ENCODE measurements at regions not wholly inside any gene's neighbourhood (a gene's known extent, or its start where the extent isn't known, plus 50 kb on each side); places are given as distances from the start of the nearest gene placed in this dataset.

DNA sequence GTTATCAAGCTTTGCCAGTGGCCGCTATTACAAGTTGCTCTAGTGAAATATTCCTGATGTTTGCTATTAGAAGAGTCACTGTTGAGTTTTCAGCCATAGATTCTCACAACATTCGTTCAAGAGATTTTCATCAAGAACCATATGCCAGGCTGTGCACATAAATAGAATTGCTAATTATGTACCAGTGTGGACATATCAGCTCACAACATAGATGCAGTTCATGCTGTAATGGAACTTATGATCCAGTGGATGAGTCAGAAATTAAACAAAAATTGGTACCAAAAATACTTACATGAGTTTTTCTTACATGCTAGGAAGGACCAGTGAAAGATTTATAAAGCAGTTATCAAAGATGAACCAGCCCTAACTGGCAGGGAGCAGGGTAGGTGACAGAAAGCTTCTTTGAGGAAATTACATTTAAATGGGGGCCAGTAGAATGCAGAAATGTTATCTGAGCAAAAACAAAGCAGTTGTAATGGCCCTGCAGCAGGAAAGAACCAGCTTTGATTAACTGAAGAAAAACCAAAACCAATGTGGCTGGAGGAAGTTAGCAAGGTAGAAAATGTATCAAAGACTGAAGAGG, 404.2 kb downstream of the DNAH5 start:
- TF ChIP-seq, protein P1, sequence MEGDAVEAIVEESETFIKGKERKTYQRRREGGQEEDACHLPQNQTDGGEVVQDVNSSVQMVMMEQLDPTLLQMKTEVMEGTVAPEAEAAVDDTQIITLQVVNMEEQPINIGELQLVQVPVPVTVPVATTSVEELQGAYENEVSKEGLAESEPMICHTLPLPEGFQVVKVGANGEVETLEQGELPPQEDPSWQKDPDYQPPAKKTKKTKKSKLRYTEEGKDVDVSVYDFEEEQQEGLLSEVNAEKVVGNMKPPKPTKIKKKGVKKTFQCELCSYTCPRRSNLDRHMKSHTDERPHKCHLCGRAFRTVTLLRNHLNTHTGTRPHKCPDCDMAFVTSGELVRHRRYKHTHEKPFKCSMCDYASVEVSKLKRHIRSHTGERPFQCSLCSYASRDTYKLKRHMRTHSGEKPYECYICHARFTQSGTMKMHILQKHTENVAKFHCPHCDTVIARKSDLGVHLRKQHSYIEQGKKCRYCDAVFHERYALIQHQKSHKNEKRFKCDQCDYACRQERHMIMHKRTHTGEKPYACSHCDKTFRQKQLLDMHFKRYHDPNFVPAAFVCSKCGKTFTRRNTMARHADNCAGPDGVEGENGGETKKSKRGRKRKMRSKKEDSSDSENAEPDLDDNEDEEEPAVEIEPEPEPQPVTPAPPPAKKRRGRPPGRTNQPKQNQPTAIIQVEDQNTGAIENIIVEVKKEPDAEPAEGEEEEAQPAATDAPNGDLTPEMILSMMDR (IDR thresholded peaks at IDR 0.05; ENCODE audit: low read depth, low read length, missing control alignments) = no peak
- no peak for DNase-seq (ENCODE audit: extremely low read depth, low read depth)
- H3K4me3 ChIP-seq (replicated peaks; ENCODE audit: low read depth, low read length) = no peak overlapping the region

DNA sequence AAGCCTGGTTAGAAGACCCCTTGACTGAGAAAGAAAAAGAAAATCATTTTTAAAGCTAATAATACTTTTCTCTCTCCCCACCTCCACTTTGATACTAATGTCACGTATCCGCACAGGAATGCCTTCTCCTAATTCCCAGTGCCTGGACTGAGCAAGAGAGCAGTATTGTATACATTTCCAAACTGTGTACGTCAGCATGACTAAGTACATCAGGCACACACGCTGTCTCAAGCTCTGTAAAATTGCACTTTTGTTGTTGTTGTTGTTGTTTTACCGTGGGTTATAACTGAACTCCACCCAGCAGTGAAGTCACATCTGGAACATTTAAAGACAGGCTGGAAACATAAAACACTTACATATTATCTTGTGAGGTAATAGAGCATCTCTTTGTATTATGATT, 407.6 kb downstream of the DNAH5 start:
- H3K4me3 ChIP-seq (replicated peaks; ENCODE audit: low read depth, low read length) = no peak overlapping the region
- DNase-seq (ENCODE audit: extremely low read depth, low read depth) = no peak
- TF ChIP-seq, protein P1 (IDR thresholded peaks at IDR 0.05; ENCODE audit: low read depth, low read length, missing control alignments) = no peak

DNA sequence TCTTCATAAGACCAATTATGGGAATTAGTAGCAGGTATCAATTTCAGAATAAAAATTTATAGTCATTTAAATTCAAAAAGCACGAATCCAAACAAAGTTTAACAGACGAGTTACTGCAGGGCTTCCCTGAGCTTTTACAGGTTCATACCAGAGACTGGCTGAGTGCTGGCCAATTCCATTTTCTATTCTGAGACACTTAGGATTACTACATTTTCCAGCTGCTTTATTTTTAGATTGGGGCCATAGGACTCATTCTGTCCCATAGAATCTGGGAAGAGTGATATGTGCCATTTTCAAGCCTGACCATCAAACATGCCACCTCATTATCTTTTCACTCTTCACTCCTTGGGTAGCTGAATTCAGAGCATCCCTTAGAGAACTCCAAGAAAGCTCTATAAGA, 410.7 kb downstream of the DNAH5 start:
- TF ChIP-seq, protein P1 (IDR thresholded peaks at IDR 0.05; ENCODE audit: low read depth, low read length, missing control alignments) = no peak
- no peak overlapping the region for H3K4me3 ChIP-seq (replicated peaks; ENCODE audit: low read depth, low read length)
- no peak for DNase-seq (ENCODE audit: extremely low read depth, low read depth)

DNA sequence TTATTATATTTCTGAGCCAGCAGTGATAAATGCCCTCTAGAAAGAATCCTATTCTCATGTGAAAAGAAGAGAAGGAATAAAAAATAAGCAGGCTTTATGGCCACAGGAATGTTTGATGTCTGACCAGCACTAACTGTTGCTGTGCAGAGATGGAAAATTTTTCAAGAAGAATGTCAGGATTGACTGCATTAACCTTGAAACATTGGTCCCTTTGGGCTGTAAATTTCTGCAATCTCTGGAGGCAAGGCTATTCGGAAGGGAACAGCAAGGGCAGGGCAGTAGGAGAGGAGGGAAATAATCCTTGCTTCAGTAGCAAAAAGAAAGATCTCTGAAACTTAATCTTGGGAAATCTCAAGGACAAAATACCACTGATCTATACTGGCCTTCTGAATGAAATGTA, 415.2 kb downstream of the DNAH5 start:
- H3K4me3 ChIP-seq (replicated peaks; ENCODE audit: low read depth, low read length) = no peak overlapping the region
- DNase-seq (ENCODE audit: extremely low read depth, low read depth) = no peak
- TF ChIP-seq, protein P1 (IDR thresholded peaks at IDR 0.05; ENCODE audit: low read depth, low read length, missing control alignments) = no peak

DNA sequence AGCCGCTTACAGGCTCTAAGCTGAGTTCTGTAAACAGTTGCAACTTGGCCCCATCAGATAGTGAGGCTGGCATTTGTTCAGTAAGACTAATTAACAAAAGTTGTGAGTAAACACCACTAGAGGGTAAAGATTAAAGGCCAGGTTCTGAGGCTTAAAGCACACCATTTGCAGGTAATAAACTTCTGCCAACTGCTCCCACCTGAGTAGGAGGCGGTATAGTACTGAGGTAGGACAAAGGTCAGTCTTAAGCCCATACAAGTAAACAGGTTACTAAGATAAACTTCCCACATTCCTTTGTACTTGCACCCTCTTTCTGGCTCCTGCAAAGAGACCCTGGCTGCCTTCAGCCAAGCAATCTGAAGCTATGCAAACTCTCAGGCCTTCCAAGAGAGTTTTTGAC, 419.6 kb downstream of the DNAH5 start:
- TF ChIP-seq, protein P1 (IDR thresholded peaks at IDR 0.05; ENCODE audit: low read depth, low read length, missing control alignments) = no peak
- no peak overlapping the region for H3K4me3 ChIP-seq (replicated peaks; ENCODE audit: low read depth, low read length)
- no peak for DNase-seq (ENCODE audit: extremely low read depth, low read depth)

DNA sequence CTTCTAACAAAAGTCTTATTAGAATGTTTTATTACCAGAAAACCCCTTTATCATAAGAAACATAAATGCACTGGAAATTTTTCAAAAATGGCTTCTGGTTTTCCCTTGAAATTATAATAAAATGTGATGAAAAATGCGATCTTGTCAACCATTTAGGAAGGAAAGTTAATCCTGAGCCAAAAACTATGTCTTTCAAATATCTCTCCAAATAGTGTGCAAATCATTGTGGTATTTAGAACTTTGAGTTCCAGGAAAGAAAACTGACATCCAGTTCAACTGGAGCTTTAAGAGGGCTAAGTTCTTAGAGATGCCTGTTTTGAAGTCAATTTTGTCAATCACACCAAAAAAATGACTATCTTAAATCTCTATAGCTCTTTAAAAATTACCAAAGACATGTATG, 425.4 kb downstream of the DNAH5 start:
- TF ChIP-seq, protein P1 (IDR thresholded peaks at IDR 0.05; ENCODE audit: low read depth, low read length, missing control alignments) = no peak
- no peak overlapping the region for H3K4me3 ChIP-seq (replicated peaks; ENCODE audit: low read depth, low read length)
- DNase-seq (ENCODE audit: extremely low read depth, low read depth) = no peak

DNA sequence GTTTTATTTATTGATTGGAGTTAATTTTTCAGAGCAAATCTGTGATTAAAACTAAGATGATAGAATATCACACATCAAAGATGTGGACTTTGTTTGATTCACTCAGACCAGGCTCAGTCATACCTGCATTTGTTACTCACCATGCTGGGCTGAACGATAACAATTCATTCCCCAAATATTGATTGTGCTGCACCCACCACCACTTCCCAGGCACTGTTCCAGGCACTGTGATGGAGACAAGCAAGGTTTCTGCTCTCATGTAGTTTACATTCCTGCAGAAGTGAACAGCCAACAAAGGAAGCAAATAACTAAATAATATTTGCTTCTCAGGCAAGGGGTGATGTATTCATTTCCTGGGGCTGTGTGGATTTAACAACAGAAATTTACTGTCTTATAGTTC, 428.3 kb downstream of the DNAH5 start:
- H3K4me3 ChIP-seq (replicated peaks; ENCODE audit: low read depth, low read length) = no peak overlapping the region
- TF ChIP-seq, protein P1 (IDR thresholded peaks at IDR 0.05; ENCODE audit: low read depth, low read length, missing control alignments) = no peak
- DNase-seq (ENCODE audit: extremely low read depth, low read depth) = no peak
